GM12878 (cell line): ENCODE measurements at regions not wholly inside any gene's neighbourhood (a gene's known extent, or its start where the extent isn't known, plus 50 kb on each side); places are given as distances from the start of the nearest gene placed in this dataset.

ENCODE experiments used
- ATAC-seq: fragments of 200-7000 bp; cut with Tn5 transposase; 3 replicates; pipeline ENCODE4 v1.9.1; 2020; ENCODE audit warnings: mild to moderate bottlenecking, moderate library complexity
- BruUV-seq: library from RNA; stranded (reverse); fragments of 400-500 nt; replicated peaks from 2 replicates; lab custom pipeline; 2021; lab: Mats Ljungman, UMichigan
- CTCF ChIA-PET: fragments of 300-600 bp; sonication (Branson Sonifier 250); formaldehyde crosslinking; extraction: SDS; loops from one replicate; lab custom pipeline; 2021; ENCODE audit warnings: inconsistent platforms; lab: Yijun Ruan, JAX
- POLR2A ChIA-PET: fragments of 350-600 bp; formaldehyde crosslinking; extraction: SDS; loops from one replicate; lab custom pipeline; 2021; ENCODE audit warnings: inconsistent platforms; lab: Charles Lee
- RAD21 ChIA-PET: fragments of 300-600 bp; sonication (Branson Sonifier 250); formaldehyde crosslinking; loops from one replicate; lab custom pipeline; 2023; ENCODE audit warnings: antibody characterized with exemption; ENCODE audit not compliant: unreplicated experiment; lab: Charles Lee
- SMC1A ChIA-PET: fragments of 300-600 bp; sonication (Branson Sonifier 250); formaldehyde crosslinking; loops from one replicate; lab custom pipeline; 2023; ENCODE audit not compliant: unreplicated experiment, uncharacterized antibody; lab: Charles Lee
- DNase-seq: peaks from one replicate; pipeline ENCODE4 v3.0.0-alpha.2; 2011; ENCODE audit warnings: low read depth, low spot score
- FAIRE-seq: peaks from 3 replicates; lab custom pipeline; 2011; peaks lifted over from hg19 to GRCh38; lab: Jason Lieb, UNC
- H2AFZ ChIP-seq: 2 replicates; pipeline ENCODE4 v1.6.0; 2011; ENCODE audit warnings: low read depth, low read length, control low read depth; ENCODE audit not compliant: control insufficient read depth
- H3K27ac ChIP-seq: 2 replicates; pipeline ENCODE4 v1.5.1; 2011; ENCODE audit warnings: control low read depth; ENCODE audit not compliant: control insufficient read depth, insufficient read depth
- H3K27me3 ChIP-seq, 2 experiments: replicated peaks in 1 of 2; 2 replicates each; pipeline versions ENCODE4 v1.6.0 to v1.6.1; 2011; ENCODE audit warnings: low read length in 1 of 2; ENCODE audit not compliant: control insufficient read depth in 2 of 2, insufficient read depth in 2 of 2
- H3K36me3 ChIP-seq, 2 experiments: 2 replicates each; pipeline ENCODE4 v1.5.1; 2011; ENCODE audit warnings: low read length in 1 of 2; ENCODE audit not compliant: control insufficient read depth in 2 of 2, insufficient read depth in 2 of 2
- H3K4me1 ChIP-seq: 2 replicates; pipeline ENCODE4 v1.6.1; 2011; ENCODE audit warnings: mild to moderate bottlenecking, low read length, moderate library complexity, mixed read lengths; ENCODE audit not compliant: control insufficient read depth, insufficient read depth
- H3K4me2 ChIP-seq: 2 replicates; pipeline ENCODE4 v1.6.0; 2011; ENCODE audit warnings: control low read depth; ENCODE audit not compliant: control insufficient read depth, insufficient read depth
- H3K4me3 ChIP-seq: fragments of 200-600 bp; sonication (generic); 2 replicates; pipeline ENCODE4 v1.5.1; 2016
- H3K79me2 ChIP-seq: 2 replicates; pipeline ENCODE4 v1.6.0; 2011; ENCODE audit warnings: low read length; ENCODE audit not compliant: control insufficient read depth, insufficient read depth
- H3K9ac ChIP-seq: 2 replicates; pipeline ENCODE4 v1.8.0; 2011; ENCODE audit warnings: low read length, control low read depth, mixed read lengths; ENCODE audit not compliant: control insufficient read depth, insufficient read depth
- H3K9me3 ChIP-seq: replicated peaks from 3 replicates; pipeline ENCODE4 v1.5.1; 2011; ENCODE audit warnings: mild to moderate bottlenecking, low read length; ENCODE audit not compliant: control insufficient read depth, insufficient read depth
- H4K20me1 ChIP-seq: 2 replicates; pipeline ENCODE4 v1.6.0; 2011; ENCODE audit not compliant: control insufficient read depth, insufficient read depth
- ATF2 ChIP-seq: IDR thresholded peaks from 2 replicates; pipeline ENCODE4 v1.6.1; 2012; ENCODE audit warnings: low read length, inconsistent platforms
- CBX5 ChIP-seq: sonication (generic); IDR thresholded peaks from 2 replicates; pipeline ENCODE4 v1.6.1; 2016; ENCODE audit warnings: low read depth, moderate library complexity, mild to moderate bottlenecking, inconsistent platforms
- EED ChIP-seq: sonication (generic); IDR thresholded peaks from 2 replicates; pipeline ENCODE4 v1.6.1; 2016; ENCODE audit warnings: antibody characterized with exemption, low read depth
- HDAC2 ChIP-seq: fragments of 200-600 bp; sonication (generic); IDR thresholded peaks from 2 replicates; pipeline ENCODE4 v1.6.1; 2017
- MYC ChIP-seq: IDR thresholded peaks from 2 replicates; pipeline ENCODE4 v1.6.1; 2011; ENCODE audit warnings: mild to moderate bottlenecking, low read length, moderate library complexity, inconsistent platforms; ENCODE audit not compliant: insufficient read depth, insufficient replicate concordance, insufficient read length, severe bottlenecking
- SMAD1 ChIP-seq: fragments of 450-650 bp; IDR thresholded peaks from 2 replicates; pipeline ENCODE4 v1.6.1; 2018; ENCODE audit warnings: mild to moderate bottlenecking, low read depth; ENCODE audit not compliant: partially characterized antibody
- SMARCA5 ChIP-seq: fragments of 450-650 bp; IDR thresholded peaks from 2 replicates; pipeline ENCODE4 v1.6.1; 2017; ENCODE audit warnings: mild to moderate bottlenecking
- TARDBP ChIP-seq: IDR thresholded peaks from 2 replicates; pipeline ENCODE4 v1.6.1; 2016; ENCODE audit warnings: borderline replicate concordance
- ZZZ3 ChIP-seq: IDR thresholded peaks from 2 replicates; pipeline ENCODE4 v1.6.1; 2011; ENCODE audit warnings: low read depth; ENCODE audit not compliant: control insufficient read depth, insufficient read length
- in situ Hi-C: fragments of 300-500 bp; cut with MboI; formaldehyde crosslinking; loops from 9 replicates; pipeline ENCODE4 v1.14.3; 2018; ENCODE audit warnings: mixed read lengths
- intact Hi-C: fragments of 100-400 bp; cut with micrococcal nuclease; formaldehyde crosslinking; loops from one replicate; pipeline ENCODE4 v1.14.2; 2022; ENCODE audit not compliant: unreplicated experiment
- TF ChIP-seq, protein P1 (sequence below): IDR thresholded peaks from 2 replicates; pipeline ENCODE4 v1.6.1; 2012; ENCODE audit warnings: low read depth, low read length, improper control_type of control experiment
- TF ChIP-seq, protein P2 (sequence below): fragments of 450-650 bp; conservative IDR thresholded peaks from 2 replicates; pipeline ENCODE4 v1.6.1; 2017; ENCODE audit warnings: mild to moderate bottlenecking, moderate library complexity
- TF ChIP-seq, protein P3 (sequence below): fragments of 450-650 bp; formaldehyde crosslinking; IDR thresholded peaks from 2 replicates; pipeline ENCODE4 v1.4.0; 2022; ENCODE audit warnings: mild to moderate bottlenecking, moderate library complexity

DNA sequence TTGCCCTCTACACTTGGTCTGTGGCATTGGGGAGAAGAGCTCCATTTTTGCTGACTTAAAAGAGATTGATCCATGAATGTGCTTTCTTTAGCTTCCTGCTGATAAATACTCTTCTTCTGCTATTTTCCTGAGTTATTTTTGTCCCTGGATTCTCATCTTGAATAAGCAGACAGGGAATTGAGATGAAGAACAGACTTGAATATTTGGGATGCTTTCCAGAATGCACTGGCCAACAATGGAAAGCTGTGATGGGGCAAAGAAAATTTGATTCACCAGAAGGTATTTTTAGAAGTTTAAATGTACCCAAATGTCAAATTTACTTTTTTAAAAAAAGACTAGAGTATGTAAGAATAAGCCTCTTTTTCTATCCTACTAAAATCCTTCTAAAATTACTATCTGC, 309.9 kb upstream of the PPP1R2C start:
- ChIA-PET CTCF (no interaction called here), RAD21 (no interaction called here), SMC1A (no interaction called here), POLR2A (no interaction called here)
- H3K4me3 ChIP-seq: no peak overlapping the region
- H3K36me3 ChIP-seq: no peaks in the 10 kb centered on the region
- intact Hi-C loops: no loop called here
- BruUV-seq: no TSS peak
- FAIRE-seq (no peak), ATAC-seq (no peak), DNase-seq (no peak)
- H3K9me3 ChIP-seq: no peaks in the 10 kb centered on the region
- no peak overlapping the region for H2AFZ ChIP-seq
- no peaks in the 10 kb centered on the region for H4K20me1 ChIP-seq
- TF ChIP-seq SMAD1: no peak
- TF ChIP-seq, protein P1, sequence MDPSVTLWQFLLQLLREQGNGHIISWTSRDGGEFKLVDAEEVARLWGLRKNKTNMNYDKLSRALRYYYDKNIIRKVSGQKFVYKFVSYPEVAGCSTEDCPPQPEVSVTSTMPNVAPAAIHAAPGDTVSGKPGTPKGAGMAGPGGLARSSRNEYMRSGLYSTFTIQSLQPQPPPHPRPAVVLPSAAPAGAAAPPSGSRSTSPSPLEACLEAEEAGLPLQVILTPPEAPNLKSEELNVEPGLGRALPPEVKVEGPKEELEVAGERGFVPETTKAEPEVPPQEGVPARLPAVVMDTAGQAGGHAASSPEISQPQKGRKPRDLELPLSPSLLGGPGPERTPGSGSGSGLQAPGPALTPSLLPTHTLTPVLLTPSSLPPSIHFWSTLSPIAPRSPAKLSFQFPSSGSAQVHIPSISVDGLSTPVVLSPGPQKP: no peak
- TF ChIP-seq HDAC2: no peak
- TF ChIP-seq, protein P2, sequence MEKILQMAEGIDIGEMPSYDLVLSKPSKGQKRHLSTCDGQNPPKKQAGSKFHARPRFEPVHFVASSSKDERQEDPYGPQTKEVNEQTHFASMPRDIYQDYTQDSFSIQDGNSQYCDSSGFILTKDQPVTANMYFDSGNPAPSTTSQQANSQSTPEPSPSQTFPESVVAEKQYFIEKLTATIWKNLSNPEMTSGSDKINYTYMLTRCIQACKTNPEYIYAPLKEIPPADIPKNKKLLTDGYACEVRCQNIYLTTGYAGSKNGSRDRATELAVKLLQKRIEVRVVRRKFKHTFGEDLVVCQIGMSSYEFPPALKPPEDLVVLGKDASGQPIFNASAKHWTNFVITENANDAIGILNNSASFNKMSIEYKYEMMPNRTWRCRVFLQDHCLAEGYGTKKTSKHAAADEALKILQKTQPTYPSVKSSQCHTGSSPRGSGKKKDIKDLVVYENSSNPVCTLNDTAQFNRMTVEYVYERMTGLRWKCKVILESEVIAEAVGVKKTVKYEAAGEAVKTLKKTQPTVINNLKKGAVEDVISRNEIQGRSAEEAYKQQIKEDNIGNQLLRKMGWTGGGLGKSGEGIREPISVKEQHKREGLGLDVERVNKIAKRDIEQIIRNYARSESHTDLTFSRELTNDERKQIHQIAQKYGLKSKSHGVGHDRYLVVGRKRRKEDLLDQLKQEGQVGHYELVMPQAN: no peak
- TF ChIP-seq EED: no peak
- no peak for TF ChIP-seq ATF2
- TF ChIP-seq ZZZ3: no peak
- TF ChIP-seq SMARCA5: no peak
- TF ChIP-seq, protein P3, sequence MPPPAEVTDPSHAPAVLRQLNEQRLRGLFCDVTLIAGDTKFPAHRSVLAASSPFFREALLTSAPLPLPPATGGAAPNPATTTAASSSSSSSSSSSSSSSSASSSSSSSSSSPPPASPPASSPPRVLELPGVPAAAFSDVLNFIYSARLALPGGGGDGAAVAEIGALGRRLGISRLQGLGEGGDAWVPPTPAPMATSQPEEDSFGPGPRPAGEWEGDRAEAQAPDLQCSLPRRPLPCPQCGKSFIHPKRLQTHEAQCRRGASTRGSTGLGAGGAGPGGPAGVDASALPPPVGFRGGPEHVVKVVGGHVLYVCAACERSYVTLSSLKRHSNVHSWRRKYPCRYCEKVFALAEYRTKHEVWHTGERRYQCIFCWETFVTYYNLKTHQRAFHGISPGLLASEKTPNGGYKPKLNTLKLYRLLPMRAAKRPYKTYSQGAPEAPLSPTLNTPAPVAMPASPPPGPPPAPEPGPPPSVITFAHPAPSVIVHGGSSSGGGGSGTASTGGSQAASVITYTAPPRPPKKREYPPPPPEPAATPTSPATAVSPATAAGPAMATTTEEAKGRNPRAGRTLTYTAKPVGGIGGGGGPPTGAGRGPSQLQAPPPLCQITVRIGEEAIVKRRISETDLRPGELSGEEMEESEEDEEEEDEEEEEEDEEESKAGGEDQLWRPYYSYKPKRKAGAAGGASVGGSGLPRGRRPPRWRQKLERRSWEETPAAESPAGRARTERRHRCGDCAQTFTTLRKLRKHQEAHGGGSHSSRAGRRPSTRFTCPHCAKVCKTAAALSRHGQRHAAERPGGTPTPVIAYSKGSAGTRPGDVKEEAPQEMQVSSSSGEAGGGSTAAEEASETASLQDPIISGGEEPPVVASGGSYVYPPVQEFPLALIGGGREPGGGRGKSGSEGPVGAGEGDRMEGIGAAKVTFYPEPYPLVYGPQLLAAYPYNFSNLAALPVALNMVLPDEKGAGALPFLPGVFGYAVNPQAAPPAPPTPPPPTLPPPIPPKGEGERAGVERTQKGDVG (CRISPR knock-in tag): no peak
- no peak for TF ChIP-seq MYC
- TF ChIP-seq TARDBP: no peak
- no peak for TF ChIP-seq CBX5
- in situ Hi-C loops: no loop called here
- H3K4me2 ChIP-seq: no peak overlapping the region
- H3K4me1 ChIP-seq: no peaks in the 10 kb centered on the region
- H3K79me2 ChIP-seq: no peaks in the 10 kb centered on the region
- H3K27ac ChIP-seq: no peak overlapping the region
- no peak overlapping the region for H3K9ac ChIP-seq
- H3K27me3 ChIP-seq: no peaks in the 10 kb centered on the region
